MM.1S (cell line): ENCODE measurements at regions not wholly inside any gene's neighbourhood (a gene's known extent, or its start where the extent isn't known, plus 50 kb on each side); places are given as distances from the start of the nearest gene placed in this dataset.
"Not testable (repeated sequence)": the region's sequence is repeated elsewhere in the genome, so short reads cannot be mapped to it uniquely, and the experiment has no call there.

Source experiments
- DNase-seq: peaks from one replicate; pipeline ENCODE4 v3.0.0-alpha.2; 2015
- H2AFZ ChIP-seq: fragments of 300-600 bp; sonication (generic); 2 replicates; pipeline ENCODE4 v1.6.0; 2016; ENCODE audit warnings: antibody characterized with exemption, low read length
- H3F3A ChIP-seq: fragments of 300-600 bp; sonication (generic); 2 replicates; pipeline ENCODE4 v1.6.1; 2016; ENCODE audit warnings: mild to moderate bottlenecking, antibody characterized with exemption, low read length, moderate library complexity, mixed read lengths; ENCODE audit not compliant: insufficient read depth
- H3K27ac ChIP-seq: fragments of 300-600 bp; sonication (generic); 2 replicates; pipeline ENCODE4 v1.5.1; 2016; ENCODE audit warnings: mild to moderate bottlenecking, low read length
- H3K27me3 ChIP-seq: fragments of 300-600 bp; sonication (generic); replicated peaks from 2 replicates; pipeline ENCODE4 v1.6.0; 2016; ENCODE audit warnings: low read length; ENCODE audit not compliant: insufficient read depth
- H3K36me3 ChIP-seq: fragments of 300-600 bp; sonication (generic); replicated peaks from 2 replicates; pipeline ENCODE4 v1.6.1; 2016; ENCODE audit warnings: mild to moderate bottlenecking, low read length, mixed read lengths; ENCODE audit not compliant: insufficient read depth
- H3K4me1 ChIP-seq: fragments of 300-600 bp; sonication (generic); 2 replicates; pipeline ENCODE4 v1.6.1; 2016; ENCODE audit warnings: low read length, mixed read lengths
- H3K4me2 ChIP-seq: fragments of 300-600 bp; sonication (generic); 2 replicates; pipeline ENCODE4 v1.6.0; 2016; ENCODE audit warnings: low read depth, low read length
- H3K4me3 ChIP-seq: fragments of 300-600 bp; sonication (generic); 2 replicates; pipeline ENCODE4 v1.5.1; 2016; ENCODE audit warnings: low read length, mixed read lengths
- H3K79me2 ChIP-seq: fragments of 300-600 bp; sonication (generic); 2 replicates; pipeline ENCODE4 v1.6.1; 2016; ENCODE audit warnings: mixed run types, low read length, mixed read lengths
- H3K9ac ChIP-seq: fragments of 300-600 bp; sonication (generic); 2 replicates; pipeline ENCODE4 v1.6.1; 2016; ENCODE audit warnings: low read length, mixed read lengths
- H3K9me2 ChIP-seq: fragments of 300-600 bp; sonication (generic); replicated peaks from 2 replicates; pipeline ENCODE4 v1.6.1; 2016; ENCODE audit warnings: mild to moderate bottlenecking, low read length, mixed read lengths; ENCODE audit not compliant: insufficient read depth
- H3K9me3 ChIP-seq: fragments of 300-600 bp; sonication (generic); replicated peaks from 2 replicates; pipeline ENCODE4 v1.6.1; 2016; ENCODE audit warnings: mild to moderate bottlenecking, low read length, mixed read lengths; ENCODE audit not compliant: insufficient read depth
- H4K20me1 ChIP-seq: fragments of 300-600 bp; sonication (generic); 2 replicates; pipeline ENCODE4 v1.6.1; 2016; ENCODE audit warnings: mild to moderate bottlenecking, low read length, moderate library complexity, mixed read lengths; ENCODE audit not compliant: insufficient read depth
- EZH2 ChIP-seq: fragments of 300-600 bp; sonication (generic); optimal IDR thresholded peaks from 2 replicates; pipeline ENCODE3; 2017; ENCODE audit warnings: low read depth, mild to moderate bottlenecking, antibody characterized with exemption, low read length, mixed read lengths
- EZH2phosphoT487 ChIP-seq: fragments of 300-600 bp; sonication (generic); IDR thresholded peaks from 2 replicates; pipeline ENCODE4 v1.6.1; 2018; ENCODE audit warnings: antibody characterized with exemption, low read length
- TF ChIP-seq, protein P1 (sequence below): fragments of 300-600 bp; sonication (generic); IDR thresholded peaks from 2 replicates; pipeline ENCODE4 v1.5.1; 2016; ENCODE audit warnings: antibody characterized with exemption, low read length, mixed read lengths

DNA sequence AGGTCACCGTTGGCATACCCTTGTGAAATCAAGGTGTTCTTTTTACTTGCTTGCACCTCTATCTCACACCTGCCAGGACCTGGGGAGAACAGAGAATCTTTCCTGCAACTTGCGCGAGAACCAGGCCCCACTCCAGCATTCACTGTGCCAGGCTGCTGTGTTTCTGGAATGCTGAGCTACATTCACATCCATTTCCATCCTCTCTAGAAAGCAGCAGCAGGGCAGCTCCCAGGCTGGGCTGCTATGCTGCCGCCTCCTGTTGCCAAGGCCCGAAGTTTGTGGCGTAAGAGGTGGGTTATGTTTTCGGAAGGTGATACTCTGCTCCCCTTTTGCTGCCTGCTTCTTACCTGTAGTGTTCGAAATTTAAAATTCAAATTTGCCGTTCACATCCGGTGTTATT is 464.1 kb downstream of the KLF5 start:
- H3K9me2 ChIP-seq, result no peaks in the 10 kb centered on the region
- no peak overlapping the region for H2AFZ ChIP-seq
- H3K4me1 ChIP-seq, result no peaks in the 10 kb centered on the region
- no peak overlapping the region for H3K4me3 ChIP-seq
- no peak for DNase-seq
- H3K27ac ChIP-seq, result no peak overlapping the region
- TF ChIP-seq EZH2, result no peak
- TF ChIP-seq EZH2phosphoT487, result no peak
- TF ChIP-seq, protein P1, sequence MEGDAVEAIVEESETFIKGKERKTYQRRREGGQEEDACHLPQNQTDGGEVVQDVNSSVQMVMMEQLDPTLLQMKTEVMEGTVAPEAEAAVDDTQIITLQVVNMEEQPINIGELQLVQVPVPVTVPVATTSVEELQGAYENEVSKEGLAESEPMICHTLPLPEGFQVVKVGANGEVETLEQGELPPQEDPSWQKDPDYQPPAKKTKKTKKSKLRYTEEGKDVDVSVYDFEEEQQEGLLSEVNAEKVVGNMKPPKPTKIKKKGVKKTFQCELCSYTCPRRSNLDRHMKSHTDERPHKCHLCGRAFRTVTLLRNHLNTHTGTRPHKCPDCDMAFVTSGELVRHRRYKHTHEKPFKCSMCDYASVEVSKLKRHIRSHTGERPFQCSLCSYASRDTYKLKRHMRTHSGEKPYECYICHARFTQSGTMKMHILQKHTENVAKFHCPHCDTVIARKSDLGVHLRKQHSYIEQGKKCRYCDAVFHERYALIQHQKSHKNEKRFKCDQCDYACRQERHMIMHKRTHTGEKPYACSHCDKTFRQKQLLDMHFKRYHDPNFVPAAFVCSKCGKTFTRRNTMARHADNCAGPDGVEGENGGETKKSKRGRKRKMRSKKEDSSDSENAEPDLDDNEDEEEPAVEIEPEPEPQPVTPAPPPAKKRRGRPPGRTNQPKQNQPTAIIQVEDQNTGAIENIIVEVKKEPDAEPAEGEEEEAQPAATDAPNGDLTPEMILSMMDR, result no peak
- no peaks in the 10 kb centered on the region for H3K36me3 ChIP-seq
- H4K20me1 ChIP-seq, result no peaks in the 10 kb centered on the region
- no peaks in the 10 kb centered on the region for H3K27me3 ChIP-seq
- no peak overlapping the region for H3K9ac ChIP-seq
- no peaks in the 10 kb centered on the region for H3F3A ChIP-seq
- H3K9me3 ChIP-seq, result no peaks in the 10 kb centered on the region
- H3K4me2 ChIP-seq, result no peak overlapping the region
- no peaks in the 10 kb centered on the region for H3K79me2 ChIP-seq

DNA sequence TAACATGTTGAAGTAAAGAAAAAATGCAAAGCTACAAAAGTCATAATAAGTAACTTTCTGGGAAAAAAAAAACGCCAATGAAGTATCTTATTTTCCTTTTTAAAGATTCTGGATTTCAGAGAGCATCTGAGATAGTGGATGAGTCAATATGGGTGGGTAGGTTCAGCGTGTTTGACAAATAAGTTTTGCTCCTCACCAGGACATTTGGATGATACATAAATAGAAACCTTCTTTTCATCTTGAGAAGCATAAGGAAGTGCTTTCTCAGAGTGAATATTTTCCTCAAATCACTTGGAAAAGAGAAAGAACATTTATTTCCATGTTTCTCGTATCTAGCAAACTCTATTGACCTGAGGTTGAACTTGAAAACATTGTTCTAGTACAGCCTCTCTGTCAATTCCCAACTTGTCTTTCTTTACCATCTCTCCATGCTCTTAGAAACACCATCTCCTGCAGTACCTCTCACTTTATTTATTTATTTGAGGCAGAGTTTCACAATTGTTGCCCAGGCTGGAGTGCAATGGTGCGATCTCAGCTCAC is 463.2 kb downstream of the KLF5 start:
- Histone ChIP-seq H2AFZ (no peak overlapping the region), H3K9me3 (no peaks in the 10 kb centered on the region)
- TF ChIP-seq EZH2phosphoT487 (no peak), EZH2 (no peak)
- TF ChIP-seq, protein P1, result no peak

DNA sequence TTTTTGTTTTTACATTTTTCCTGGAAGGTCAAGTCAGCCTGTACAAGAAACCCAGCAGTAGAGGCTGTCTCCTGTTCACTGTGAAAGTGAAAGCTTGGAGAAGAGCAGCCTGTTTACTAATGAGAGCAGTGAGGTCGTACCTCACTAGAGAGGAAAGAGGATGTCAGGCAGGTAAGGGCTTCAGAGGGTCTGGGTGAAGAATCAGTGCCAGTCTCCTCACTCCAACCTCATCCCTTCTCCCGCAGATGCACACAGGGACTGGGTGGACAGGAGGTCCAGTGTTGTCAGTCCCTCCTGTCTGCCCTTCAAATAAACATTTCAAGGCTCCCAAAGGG is 462.5 kb downstream of the KLF5 start:
- peak; percentile 26 for DNase-seq
- no peak for TF ChIP-seq EZH2

More for the DNA sequence above, 463.2 kb downstream of the KLF5 start:
- Histone ChIP-seq H3K9ac (no peak overlapping the region), H3F3A (no peaks in the 10 kb centered on the region), H3K4me1 (no peaks in the 10 kb centered on the region), H3K27me3 (no peaks in the 10 kb centered on the region), H3K79me2 (no peaks in the 10 kb centered on the region), H4K20me1 (no peaks in the 10 kb centered on the region), H3K27ac (no peak overlapping the region), H3K4me3 (no peak overlapping the region), H3K4me2 (no peak overlapping the region), H3K36me3 (no peaks in the 10 kb centered on the region), H3K9me2 (no peaks in the 10 kb centered on the region)
- DNase-seq, result no peak

DNA sequence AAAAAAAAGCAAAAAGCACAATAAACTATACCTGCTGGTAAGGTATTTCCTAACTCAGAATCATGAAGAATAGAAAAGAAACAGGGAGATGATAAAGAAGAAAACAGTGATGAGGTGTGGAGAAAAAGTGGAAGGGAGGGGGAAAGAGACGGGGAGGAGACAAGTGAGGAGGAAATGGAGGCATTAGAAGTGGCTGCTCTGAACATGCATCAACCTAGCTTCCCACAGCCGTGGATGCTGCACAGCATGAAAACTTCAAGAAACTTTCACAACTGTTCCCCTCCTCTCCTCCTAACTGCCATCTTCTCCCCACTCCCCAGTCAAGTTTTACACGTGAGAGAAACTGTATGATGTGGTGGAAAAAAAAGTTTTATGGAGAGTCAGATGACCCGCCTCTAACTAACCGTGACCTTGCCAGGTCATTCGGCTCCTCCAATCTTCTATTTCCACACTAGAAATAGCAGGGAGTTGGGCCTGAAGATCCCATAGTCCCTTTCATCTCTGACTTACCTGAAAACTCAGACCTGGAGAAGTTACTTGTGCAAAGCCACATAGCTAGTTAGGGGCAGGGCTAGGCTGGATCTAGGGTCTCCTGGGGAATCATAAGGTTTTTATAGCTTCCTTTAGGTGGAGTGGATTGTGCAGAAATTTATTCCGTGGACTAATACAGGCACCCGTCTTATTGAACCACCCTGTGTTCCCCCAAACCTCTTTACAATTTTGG is 461.9 kb downstream of the KLF5 start:
- no peaks in the 10 kb centered on the region for H3K79me2 ChIP-seq
- H3K9ac ChIP-seq, result no peak overlapping the region
- no peak overlapping the region for H2AFZ ChIP-seq
- no peaks in the 10 kb centered on the region for H3K4me1 ChIP-seq
- TF ChIP-seq, protein P1, result no peak
- TF ChIP-seq EZH2phosphoT487, result no peak
- TF ChIP-seq EZH2, result no peak
- no peaks in the 10 kb centered on the region for H3K27me3 ChIP-seq
- H3F3A ChIP-seq, result no peaks in the 10 kb centered on the region
- no peaks in the 10 kb centered on the region for H4K20me1 ChIP-seq
- H3K9me2 ChIP-seq, result no peaks in the 10 kb centered on the region
- DNase-seq, result no peak
- no peak overlapping the region for H3K4me3 ChIP-seq
- H3K36me3 ChIP-seq, result no peaks in the 10 kb centered on the region
- H3K9me3 ChIP-seq, result no peaks in the 10 kb centered on the region
- H3K4me2 ChIP-seq, result no peak overlapping the region
- H3K27ac ChIP-seq, result no peak overlapping the region

More for the DNA sequence above, 462.5 kb downstream of the KLF5 start:
- Histone ChIP-seq H3K9me3 (no peaks in the 10 kb centered on the region), H3K4me1 (no peaks in the 10 kb centered on the region), H3K4me2 (no peak overlapping the region), H3F3A (no peaks in the 10 kb centered on the region), H4K20me1 (no peaks in the 10 kb centered on the region), H3K27ac (no peak overlapping the region), H3K9ac (no peak overlapping the region), H3K79me2 (no peaks in the 10 kb centered on the region), H3K4me3 (no peak overlapping the region), H3K36me3 (no peaks in the 10 kb centered on the region), H3K27me3 (no peaks in the 10 kb centered on the region), H2AFZ (no peak overlapping the region), H3K9me2 (no peaks in the 10 kb centered on the region)

DNA sequence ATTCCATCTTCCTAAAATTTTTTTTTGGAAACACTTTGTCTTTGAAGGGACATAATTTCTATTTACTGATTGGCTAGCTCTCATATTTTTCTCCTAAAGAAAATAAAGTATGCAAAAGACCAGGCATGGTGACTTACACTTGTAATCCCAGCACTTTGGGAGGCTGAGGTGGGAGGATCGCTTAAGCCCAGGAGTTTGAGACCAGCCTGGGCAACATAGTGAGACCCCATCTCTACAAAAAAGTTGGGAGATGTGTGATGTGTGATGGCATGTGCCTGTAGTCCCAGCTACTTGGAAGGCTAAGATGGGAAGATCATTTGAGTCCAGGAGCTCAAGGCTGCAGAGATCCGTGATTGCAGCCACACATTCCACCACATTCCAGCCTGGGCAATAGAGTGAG is 461.3 kb downstream of the KLF5 start:
- not testable (repeated sequence) for H3K9ac ChIP-seq, H3K9me2 ChIP-seq, H2AFZ ChIP-seq, DNase-seq, H3K27ac ChIP-seq, H3K4me1 ChIP-seq, H3K79me2 ChIP-seq, H3K9me3 ChIP-seq, H3K27me3 ChIP-seq, H3K4me2 ChIP-seq, H4K20me1 ChIP-seq, H3K36me3 ChIP-seq, H3F3A ChIP-seq, H3K4me3 ChIP-seq
